ENCODE measurements at regions not wholly inside any gene's neighbourhood (a gene's known extent, or its start where the extent isn't known, plus 50 kb on each side); places are given as distances from the start of the nearest gene placed in this dataset.

- Mint-ChIP-seq H3K36me3 (no peaks in the 10 kb centered on the region), H3K4me3 (no peak overlapping the region), H3K4me1 (peaks cover 13% of the 10 kb centered on the region), H3K9me3 (no peaks in the 10 kb centered on the region), H3K27me3 (ENCODE audit: low read depth) (no peaks in the 10 kb centered on the region), H3K27ac (no peak overlapping the region)
- no peak for TF ChIP-seq CTCF (IDR thresholded peaks at IDR 0.05; ENCODE audit: unreplicated experiment)
- DNase-seq (ENCODE audit: low spot score in 2 of 2, unreplicated experiment in 2 of 2) = no peak
Observed at GRCh38 chr1:165052936-165053335, 303.6 kb downstream of the LMX1A start.

GRCh38 chr1:165052431-165052830, 304.1 kb downstream of the LMX1A start:
- H3K4me1 Mint-ChIP-seq = peaks cover 13% of the 10 kb centered on the region

GRCh38 chr1:165050246-165050645, 306.3 kb downstream of the LMX1A start:
- peaks cover 8% of the 10 kb centered on the region for H3K4me1 Mint-ChIP-seq
- H3K9me3 Mint-ChIP-seq = no peaks in the 10 kb centered on the region
- no peak for TF ChIP-seq CTCF (IDR thresholded peaks at IDR 0.05; ENCODE audit: unreplicated experiment)
- no peaks in the 10 kb centered on the region for H3K36me3 Mint-ChIP-seq
- no peaks in the 10 kb centered on the region for H3K27me3 Mint-ChIP-seq (ENCODE audit: low read depth)
- H3K27ac Mint-ChIP-seq = no peak overlapping the region
- H3K4me3 Mint-ChIP-seq = no peak overlapping the region
- DNase-seq (ENCODE audit: low spot score in 2 of 2, unreplicated experiment in 2 of 2) = no peak

More at GRCh38 chr1:165052431-165052830, 304.1 kb downstream of the LMX1A start:
- Mint-ChIP-seq H3K27me3 (ENCODE audit: low read depth) (no peaks in the 10 kb centered on the region), H3K4me3 (no peak overlapping the region), H3K27ac (no peak overlapping the region), H3K9me3 (no peaks in the 10 kb centered on the region), H3K36me3 (no peaks in the 10 kb centered on the region)
- DNase-seq (ENCODE audit: low spot score in 2 of 2, unreplicated experiment in 2 of 2) = no peak
- no peak for TF ChIP-seq CTCF (IDR thresholded peaks at IDR 0.05; ENCODE audit: unreplicated experiment)

- Mint-ChIP-seq H3K4me3 (no peak overlapping the region), H3K4me1 (peaks cover 2% of the 10 kb centered on the region), H3K9me3 (no peaks in the 10 kb centered on the region), H3K36me3 (no peaks in the 10 kb centered on the region), H3K27me3 (ENCODE audit: low read depth) (no peaks in the 10 kb centered on the region), H3K27ac (no peak overlapping the region)
- DNase-seq (ENCODE audit: low spot score in 2 of 2, unreplicated experiment in 2 of 2) = no peak
- TF ChIP-seq CTCF (IDR thresholded peaks at IDR 0.05; ENCODE audit: unreplicated experiment) = no peak
Observed at GRCh38 chr1:165047994-165048393, 308.5 kb downstream of the LMX1A start.

- no peaks in the 10 kb centered on the region for H3K27me3 Mint-ChIP-seq (ENCODE audit: low read depth)
- TF ChIP-seq CTCF (IDR thresholded peaks at IDR 0.05; ENCODE audit: unreplicated experiment) = no peak
- no peak overlapping the region for H3K4me3 Mint-ChIP-seq
- H3K9me3 Mint-ChIP-seq = no peaks in the 10 kb centered on the region
- H3K36me3 Mint-ChIP-seq = no peaks in the 10 kb centered on the region
- no peak overlapping the region for H3K27ac Mint-ChIP-seq
- H3K4me1 Mint-ChIP-seq = no peaks in the 10 kb centered on the region
- no peak for DNase-seq (ENCODE audit: low spot score in 2 of 2, unreplicated experiment in 2 of 2)
Observed at GRCh38 chr1:165045902-165046301, 310.6 kb downstream of the LMX1A start.

GRCh38 chr1:165040641-165041040, 315.9 kb downstream of the LMX1A start:
- no peaks in the 10 kb centered on the region for H3K27me3 Mint-ChIP-seq (ENCODE audit: low read depth)
- no peak for TF ChIP-seq CTCF (IDR thresholded peaks at IDR 0.05; ENCODE audit: unreplicated experiment)
- H3K9me3 Mint-ChIP-seq = no peaks in the 10 kb centered on the region
- H3K27ac Mint-ChIP-seq = no peak overlapping the region
- H3K4me1 Mint-ChIP-seq = no peaks in the 10 kb centered on the region
- no peak overlapping the region for H3K4me3 Mint-ChIP-seq
- H3K36me3 Mint-ChIP-seq = no peaks in the 10 kb centered on the region
- no peak for DNase-seq (ENCODE audit: low spot score in 2 of 2, unreplicated experiment in 2 of 2)

All from mesothelial cell of epicardium (in vitro differentiated cells).